T1000 (cell line): ENCODE measurements at regions not wholly inside any gene's neighbourhood (a gene's known extent, or its start where the extent isn't known, plus 50 kb on each side); places are given as distances from the start of the nearest gene placed in this dataset.

Source experiments
- DNase-seq: peaks from one replicate; lab custom pipeline; 2025; ENCODE audit warnings: mixed read lengths; lab: John Stamatoyannopoulos, UW

GRCh38 chr12:34526946-34527345 is 504.6 kb downstream of the ALG10 start:
- DNase-seq: peak; percentile 48

- DNase-seq: no peak
Observed at GRCh38 chr12:34547276-34547675, 525.0 kb downstream of the ALG10 start.

GRCh38 chr12:34591966-34592365 is 569.7 kb downstream of the ALG10 start:
- no peak for DNase-seq

- DNase-seq: no peak
Observed at GRCh38 chr12:34595749-34596733, 573.7 kb downstream of the ALG10 start.

GRCh38 chr12:34597548-34598351 is 575.5 kb downstream of the ALG10 start:
- DNase-seq: no peak

GRCh38 chr12:34598352-34598827 is 576.1 kb downstream of the ALG10 start:
- DNase-seq: no peak

- DNase-seq: no peak
Observed at GRCh38 chr12:34598851-34599529, 576.7 kb downstream of the ALG10 start.

- no peak for DNase-seq
Observed at GRCh38 chr12:34599530-34600513, 577.5 kb downstream of the ALG10 start.

GRCh38 chr12:34600592-34601462 is 578.5 kb downstream of the ALG10 start:
- no peak for DNase-seq

GRCh38 chr12:34601689-34602088 is 579.4 kb downstream of the ALG10 start:
- no peak for DNase-seq

- DNase-seq: no peak
Observed at GRCh38 chr12:34602213-34602940, 580.1 kb downstream of the ALG10 start.

GRCh38 chr12:34603382-34604035 is 581.2 kb downstream of the ALG10 start:
- DNase-seq: no peak

GRCh38 chr12:34604227-34604626 is 581.9 kb downstream of the ALG10 start:
- DNase-seq: no peak

GRCh38 chr12:34604631-34605509 is 582.6 kb downstream of the ALG10 start:
- DNase-seq: no peak

- no peak for DNase-seq
Observed at GRCh38 chr12:34605510-34605887, 583.2 kb downstream of the ALG10 start.

GRCh38 chr12:34605955-34606748 is 583.9 kb downstream of the ALG10 start:
- DNase-seq: no peak
